HG02623 (cell line): ENCODE measurements at regions not wholly inside any gene's neighbourhood (a gene's known extent, or its start where the extent isn't known, plus 50 kb on each side); places are given as distances from the start of the nearest gene placed in this dataset.

Source experiments
- ATAC-seq: cut with Tn5 transposase; IDR thresholded peaks from one replicate; pipeline ENCODE4 v1.9.1; 2021; ENCODE audit warnings: moderate library complexity; ENCODE audit not compliant: unreplicated experiment

- ATAC-seq: no peak
Measured at GRCh38 chr12:13318231-13319015, 121.9 kb downstream of the EMP1 start.

- ATAC-seq: no peak
Measured at GRCh38 chr12:13316587-13317246, 120.2 kb downstream of the EMP1 start.

GRCh38 chr12:13313886-13314285 is 117.4 kb downstream of the EMP1 start:
- no peak for ATAC-seq

- ATAC-seq: no peak
Measured at GRCh38 chr12:13311551-13311950, 115.0 kb downstream of the EMP1 start.

- no peak for ATAC-seq
Measured at GRCh38 chr12:13307143-13307816, 110.8 kb downstream of the EMP1 start.

- ATAC-seq: no peak
Measured at GRCh38 chr12:13304924-13305323, 108.4 kb downstream of the EMP1 start.

GRCh38 chr12:13299457-13299856 is 102.9 kb downstream of the EMP1 start:
- ATAC-seq: no peak

GRCh38 chr12:13293096-13293495 is 96.6 kb downstream of the EMP1 start:
- no peak for ATAC-seq

- no peak for ATAC-seq
Measured at GRCh38 chr12:13289653-13290289, 93.2 kb downstream of the EMP1 start.

- ATAC-seq: no peak
Measured at GRCh38 chr12:13288937-13289652, 92.6 kb downstream of the EMP1 start.

- ATAC-seq: no peak
Measured at GRCh38 chr12:13288501-13288900, 92.0 kb downstream of the EMP1 start.

GRCh38 chr12:13283867-13284266 is 87.3 kb downstream of the EMP1 start:
- ATAC-seq: no peak

GRCh38 chr12:13282861-13283260 is 86.3 kb downstream of the EMP1 start:
- no peak for ATAC-seq

GRCh38 chr12:13278249-13278787 is 81.8 kb downstream of the EMP1 start:
- no peak for ATAC-seq

- ATAC-seq: no peak
Measured at GRCh38 chr12:13277293-13277692, 80.8 kb downstream of the EMP1 start.

- ATAC-seq: no peak
Measured at GRCh38 chr12:13275241-13276085, 78.9 kb downstream of the EMP1 start.

- ATAC-seq: no peak
Measured at GRCh38 chr12:13273850-13274249, 77.3 kb downstream of the EMP1 start.

- ATAC-seq: no peak
Measured at GRCh38 chr12:13273097-13273496, 76.6 kb downstream of the EMP1 start.

- ATAC-seq: no peak
Measured at GRCh38 chr12:13270817-13271216, 74.3 kb downstream of the EMP1 start.
